HCT116 (cell line): ENCODE measurements at regions not wholly inside any gene's neighbourhood (a gene's known extent, or its start where the extent isn't known, plus 50 kb on each side); places are given as distances from the start of the nearest gene placed in this dataset.

Source experiments
- EZH2 ChIP-seq: fragments of 200-600 bp; sonication (generic); IDR thresholded peaks from 2 replicates; pipeline ENCODE4 v1.6.1; 2017; ENCODE audit warnings: antibody characterized with exemption, mixed run types
- FOSL1 ChIP-seq: IDR thresholded peaks from 2 replicates; pipeline ENCODE4 v1.6.1; 2012; ENCODE audit warnings: low read depth
- POLR2A ChIP-seq: IDR thresholded peaks from 2 replicates; pipeline ENCODE4 v1.7.0; 2011; ENCODE audit warnings: borderline replicate concordance; ENCODE audit not compliant: insufficient read depth, insufficient read length; ENCODE audit errors: extremely low read depth
- POLR2AphosphoS5 ChIP-seq: IDR thresholded peaks from 2 replicates; pipeline ENCODE4 v1.6.1; 2011; ENCODE audit warnings: mild to moderate bottlenecking, low read depth, low read length, moderate library complexity
- SP1 ChIP-seq: IDR thresholded peaks from 2 replicates; pipeline ENCODE4 v1.6.1; 2012; ENCODE audit warnings: low read depth
- SRF ChIP-seq: IDR thresholded peaks from 2 replicates; pipeline ENCODE4 v1.6.1; 2012; ENCODE audit warnings: low read depth
- YY1 ChIP-seq: IDR thresholded peaks from 2 replicates; pipeline ENCODE4 v1.6.1; 2011; ENCODE audit warnings: low read length, low read depth, moderate library complexity, mild to moderate bottlenecking; ENCODE audit not compliant: insufficient replicate concordance; ENCODE audit errors: extremely low read depth
- TF ChIP-seq, protein P1 (sequence below), 3 experiments: fragments of 200-600 bp in 1 of 3; sonication (generic) in 1 of 3; IDR thresholded peaks in 2 of 3; conservative IDR thresholded peaks in 1 of 3; 2 replicates each; pipeline ENCODE4 v1.5.1; 2012 to 2017; ENCODE audit warnings: low read depth in 2 of 3, low read length in 2 of 3, antibody characterized with exemption in 1 of 3, borderline replicate concordance in 1 of 3, control low read depth in 1 of 3, mild to moderate bottlenecking in 1 of 3, mixed read lengths in 1 of 3, mixed run types in 1 of 3, moderate library complexity in 1 of 3; ENCODE audit not compliant: insufficient read depth in 1 of 3
- TF ChIP-seq, protein P2 (sequence below): IDR thresholded peaks from 2 replicates; pipeline ENCODE4 v1.6.1; 2012; ENCODE audit warnings: low read depth
- TF ChIP-seq, protein P3 (sequence below): IDR thresholded peaks from 2 replicates; pipeline ENCODE4 v1.6.1; 2012

DNA sequence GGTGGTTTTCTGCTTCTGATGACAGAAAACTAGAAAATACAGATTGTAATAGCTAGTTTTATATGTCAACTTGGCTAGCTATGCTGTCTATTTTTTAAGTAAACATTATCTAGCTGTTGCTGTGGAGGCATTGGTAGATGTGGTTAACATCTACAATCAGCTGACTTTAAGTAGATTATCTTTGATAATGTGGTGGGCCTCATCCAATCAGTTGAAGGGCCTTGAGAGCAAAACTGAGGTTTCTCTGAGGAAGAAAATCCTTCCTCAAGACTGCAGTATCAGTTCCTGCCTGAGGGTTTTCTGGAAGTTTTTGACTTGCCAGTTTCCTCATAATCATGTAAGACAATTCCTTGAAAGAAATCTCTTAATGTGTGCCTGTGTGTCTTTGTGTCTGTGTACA, 75.9 kb upstream of the SPHKAP start:
- TF ChIP-seq FOSL1 (no peak), YY1 (no peak), EZH2 (no peak), POLR2A (no peak), SP1 (no peak), POLR2AphosphoS5 (no peak), SRF (no peak)
- TF ChIP-seq, protein P1, sequence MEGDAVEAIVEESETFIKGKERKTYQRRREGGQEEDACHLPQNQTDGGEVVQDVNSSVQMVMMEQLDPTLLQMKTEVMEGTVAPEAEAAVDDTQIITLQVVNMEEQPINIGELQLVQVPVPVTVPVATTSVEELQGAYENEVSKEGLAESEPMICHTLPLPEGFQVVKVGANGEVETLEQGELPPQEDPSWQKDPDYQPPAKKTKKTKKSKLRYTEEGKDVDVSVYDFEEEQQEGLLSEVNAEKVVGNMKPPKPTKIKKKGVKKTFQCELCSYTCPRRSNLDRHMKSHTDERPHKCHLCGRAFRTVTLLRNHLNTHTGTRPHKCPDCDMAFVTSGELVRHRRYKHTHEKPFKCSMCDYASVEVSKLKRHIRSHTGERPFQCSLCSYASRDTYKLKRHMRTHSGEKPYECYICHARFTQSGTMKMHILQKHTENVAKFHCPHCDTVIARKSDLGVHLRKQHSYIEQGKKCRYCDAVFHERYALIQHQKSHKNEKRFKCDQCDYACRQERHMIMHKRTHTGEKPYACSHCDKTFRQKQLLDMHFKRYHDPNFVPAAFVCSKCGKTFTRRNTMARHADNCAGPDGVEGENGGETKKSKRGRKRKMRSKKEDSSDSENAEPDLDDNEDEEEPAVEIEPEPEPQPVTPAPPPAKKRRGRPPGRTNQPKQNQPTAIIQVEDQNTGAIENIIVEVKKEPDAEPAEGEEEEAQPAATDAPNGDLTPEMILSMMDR (IDR thresholded peaks at IDR 0.05 in 2 of 3, conservative IDR thresholded peaks at IDR 0.05 in 1 of 3; ENCODE audit: borderline replicate concordance in 1 of 3, insufficient read depth in 1 of 3, low read depth in 2 of 3, low read length in 2 of 3), result no peak
- TF ChIP-seq, protein P2, sequence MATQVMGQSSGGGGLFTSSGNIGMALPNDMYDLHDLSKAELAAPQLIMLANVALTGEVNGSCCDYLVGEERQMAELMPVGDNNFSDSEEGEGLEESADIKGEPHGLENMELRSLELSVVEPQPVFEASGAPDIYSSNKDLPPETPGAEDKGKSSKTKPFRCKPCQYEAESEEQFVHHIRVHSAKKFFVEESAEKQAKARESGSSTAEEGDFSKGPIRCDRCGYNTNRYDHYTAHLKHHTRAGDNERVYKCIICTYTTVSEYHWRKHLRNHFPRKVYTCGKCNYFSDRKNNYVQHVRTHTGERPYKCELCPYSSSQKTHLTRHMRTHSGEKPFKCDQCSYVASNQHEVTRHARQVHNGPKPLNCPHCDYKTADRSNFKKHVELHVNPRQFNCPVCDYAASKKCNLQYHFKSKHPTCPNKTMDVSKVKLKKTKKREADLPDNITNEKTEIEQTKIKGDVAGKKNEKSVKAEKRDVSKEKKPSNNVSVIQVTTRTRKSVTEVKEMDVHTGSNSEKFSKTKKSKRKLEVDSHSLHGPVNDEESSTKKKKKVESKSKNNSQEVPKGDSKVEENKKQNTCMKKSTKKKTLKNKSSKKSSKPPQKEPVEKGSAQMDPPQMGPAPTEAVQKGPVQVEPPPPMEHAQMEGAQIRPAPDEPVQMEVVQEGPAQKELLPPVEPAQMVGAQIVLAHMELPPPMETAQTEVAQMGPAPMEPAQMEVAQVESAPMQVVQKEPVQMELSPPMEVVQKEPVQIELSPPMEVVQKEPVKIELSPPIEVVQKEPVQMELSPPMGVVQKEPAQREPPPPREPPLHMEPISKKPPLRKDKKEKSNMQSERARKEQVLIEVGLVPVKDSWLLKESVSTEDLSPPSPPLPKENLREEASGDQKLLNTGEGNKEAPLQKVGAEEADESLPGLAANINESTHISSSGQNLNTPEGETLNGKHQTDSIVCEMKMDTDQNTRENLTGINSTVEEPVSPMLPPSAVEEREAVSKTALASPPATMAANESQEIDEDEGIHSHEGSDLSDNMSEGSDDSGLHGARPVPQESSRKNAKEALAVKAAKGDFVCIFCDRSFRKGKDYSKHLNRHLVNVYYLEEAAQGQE, result no peak
- TF ChIP-seq, protein P3, sequence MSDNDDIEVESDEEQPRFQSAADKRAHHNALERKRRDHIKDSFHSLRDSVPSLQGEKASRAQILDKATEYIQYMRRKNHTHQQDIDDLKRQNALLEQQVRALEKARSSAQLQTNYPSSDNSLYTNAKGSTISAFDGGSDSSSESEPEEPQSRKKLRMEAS, result no peak
